Fibroblast of lung (primary cell): ENCODE measurements at regions not wholly inside any gene's neighbourhood (a gene's known extent, or its start where the extent isn't known, plus 50 kb on each side); places are given as distances from the start of the nearest gene placed in this dataset.

Source experiments
- EZH2 ChIP-seq: IDR thresholded peaks from 2 replicates; pipeline ENCODE4 v1.5.1; 2012; ENCODE audit warnings: low read length, control low read depth, mild to moderate bottlenecking; ENCODE audit errors: missing control alignments
- TF ChIP-seq, protein P1 (sequence below), 2 donors: IDR thresholded peaks in 1 of 2; conservative IDR thresholded peaks in 1 of 2; 1 replicate in 1 of 2; 2 replicates in 1 of 2; pipeline ENCODE4 v1.5.1; 2011 to 2012; ENCODE audit warnings: low read length in 2 of 2, control low read depth in 1 of 2, inconsistent platforms in 1 of 2, low read depth in 1 of 2, mild to moderate bottlenecking in 1 of 2

DNA sequence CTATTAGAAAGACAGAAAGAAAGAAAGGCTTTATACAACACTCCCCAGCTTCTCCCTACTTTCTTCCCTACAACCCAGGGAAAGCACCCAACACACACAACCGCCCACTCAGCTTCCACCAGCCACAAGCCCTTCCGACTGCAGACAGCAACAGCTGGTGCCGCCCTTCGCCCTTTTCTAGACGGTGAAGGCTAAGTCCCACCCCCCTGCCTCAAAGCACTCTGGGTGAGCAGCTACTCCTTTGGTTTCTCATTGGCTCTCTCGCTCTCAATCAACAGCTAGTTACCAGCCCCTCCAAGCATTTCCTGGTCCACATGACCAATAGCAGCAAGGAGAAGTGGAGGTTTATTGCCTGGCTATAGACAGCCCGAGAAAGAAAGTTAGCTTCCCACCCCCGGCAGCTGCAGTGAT lies 230.1 kb upstream of the MOCS1 start:
- TF ChIP-seq, protein P1, sequence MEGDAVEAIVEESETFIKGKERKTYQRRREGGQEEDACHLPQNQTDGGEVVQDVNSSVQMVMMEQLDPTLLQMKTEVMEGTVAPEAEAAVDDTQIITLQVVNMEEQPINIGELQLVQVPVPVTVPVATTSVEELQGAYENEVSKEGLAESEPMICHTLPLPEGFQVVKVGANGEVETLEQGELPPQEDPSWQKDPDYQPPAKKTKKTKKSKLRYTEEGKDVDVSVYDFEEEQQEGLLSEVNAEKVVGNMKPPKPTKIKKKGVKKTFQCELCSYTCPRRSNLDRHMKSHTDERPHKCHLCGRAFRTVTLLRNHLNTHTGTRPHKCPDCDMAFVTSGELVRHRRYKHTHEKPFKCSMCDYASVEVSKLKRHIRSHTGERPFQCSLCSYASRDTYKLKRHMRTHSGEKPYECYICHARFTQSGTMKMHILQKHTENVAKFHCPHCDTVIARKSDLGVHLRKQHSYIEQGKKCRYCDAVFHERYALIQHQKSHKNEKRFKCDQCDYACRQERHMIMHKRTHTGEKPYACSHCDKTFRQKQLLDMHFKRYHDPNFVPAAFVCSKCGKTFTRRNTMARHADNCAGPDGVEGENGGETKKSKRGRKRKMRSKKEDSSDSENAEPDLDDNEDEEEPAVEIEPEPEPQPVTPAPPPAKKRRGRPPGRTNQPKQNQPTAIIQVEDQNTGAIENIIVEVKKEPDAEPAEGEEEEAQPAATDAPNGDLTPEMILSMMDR (conservative IDR thresholded peaks at IDR 0.05 in 1 of 2, IDR thresholded peaks at IDR 0.05 in 1 of 2; ENCODE audit: low read depth in 1 of 2, low read length in 2 of 2), result no peak
- TF ChIP-seq EZH2, result no peak
